Lung (tissue), 12 donors: ENCODE measurements at regions not wholly inside any gene's neighbourhood (a gene's known extent, or its start where the extent isn't known, plus 50 kb on each side); places are given as distances from the start of the nearest gene placed in this dataset. TPM values are rescaled to one million over a fixed set of nuclear protein-coding genes. Genes with fewer than 3 reads are reported as not detected.

Experiments
- ATAC-seq: fragments of 200-7000 bp; cut with Tn5 transposase; one replicate; pipeline ENCODE4 v1.9.1; 2020; ENCODE audit warnings: moderate number of reproducible peaks; ENCODE audit not compliant: insufficient read depth, low FRiP score
- DNase-seq, 3 donors: peaks; one replicate each; pipeline ENCODE4 v3.0.0-alpha.2; 2013 to 2017
- H3K27ac ChIP-seq, 2 donors: one replicate each; pipeline ENCODE4 v1.5.1; 2013; ENCODE audit warnings: mild to moderate bottlenecking in 2 of 2, moderate library complexity in 2 of 2, control low read depth in 1 of 2, inconsistent platforms in 1 of 2, low read depth in 1 of 2, low read length in 1 of 2
- H3K27me3 ChIP-seq, 3 donors: one replicate each; pipeline ENCODE4 v1.5.1; 2013; ENCODE audit warnings: low read length in 2 of 3; ENCODE audit not compliant: control insufficient read depth in 3 of 3, insufficient read depth in 3 of 3
- H3K36me3 ChIP-seq, 4 donors: one replicate each; pipeline ENCODE4 v1.5.1; 2013; ENCODE audit warnings: low read length in 4 of 4, mild to moderate bottlenecking in 1 of 4, moderate library complexity in 1 of 4; ENCODE audit not compliant: control insufficient read depth in 4 of 4, insufficient read depth in 4 of 4
- H3K4me1 ChIP-seq, 5 donors: one replicate each; pipeline ENCODE4 v1.5.1; 2013; ENCODE audit warnings: low read length in 5 of 5, mild to moderate bottlenecking in 2 of 5, moderate library complexity in 1 of 5; ENCODE audit not compliant: control insufficient read depth in 5 of 5, insufficient read depth in 5 of 5
- H3K4me3 ChIP-seq: one replicate; pipeline ENCODE4 v1.5.1; 2013; ENCODE audit warnings: mild to moderate bottlenecking, control low read depth, moderate library complexity
- H3K9ac ChIP-seq, 2 donors: one replicate each; pipeline ENCODE4 v1.5.1; 2013; ENCODE audit warnings: low read length in 2 of 2, control low read depth in 1 of 2; ENCODE audit not compliant: insufficient read depth in 1 of 2
- H3K9me3 ChIP-seq, 4 donors: one replicate each; pipeline ENCODE4 v1.5.1; 2013; ENCODE audit warnings: low read length in 3 of 4, mild to moderate bottlenecking in 1 of 4, moderate library complexity in 1 of 4; ENCODE audit not compliant: control insufficient read depth in 4 of 4, insufficient read depth in 3 of 4
- WGBS, 2 donors: extraction: QIAGEN DNeasy Blood & Tissue Kit; methylation state at CpG; one replicate each; pipeline ENCODE4 v1.1.7; 2013; 5-methylcytosine and 5-hydroxymethylcytosine counted together
- small RNA-seq: library from RNA; depleted of rRNA; stranded (forward); fragments of <200 nt; gene quantifications from one replicate; pipeline ENCODE3, GENCODE V24; 2014; ENCODE audit warnings: low replicate concordance
- TF ChIP-seq, protein P1 (sequence below): IDR thresholded peaks from 2 replicates; pipeline ENCODE4 v1.5.1; 2012; ENCODE audit warnings: mild to moderate bottlenecking; ENCODE audit errors: control extremely low read depth, extremely low read depth
- donor health status: control.
- donor health status: control.
- donor health status: Bipolar disorder and iron deficiency.
- donor health status: healthy.
- donor health status: DM: yes; HTN: yes; CAD: no.

DNA sequence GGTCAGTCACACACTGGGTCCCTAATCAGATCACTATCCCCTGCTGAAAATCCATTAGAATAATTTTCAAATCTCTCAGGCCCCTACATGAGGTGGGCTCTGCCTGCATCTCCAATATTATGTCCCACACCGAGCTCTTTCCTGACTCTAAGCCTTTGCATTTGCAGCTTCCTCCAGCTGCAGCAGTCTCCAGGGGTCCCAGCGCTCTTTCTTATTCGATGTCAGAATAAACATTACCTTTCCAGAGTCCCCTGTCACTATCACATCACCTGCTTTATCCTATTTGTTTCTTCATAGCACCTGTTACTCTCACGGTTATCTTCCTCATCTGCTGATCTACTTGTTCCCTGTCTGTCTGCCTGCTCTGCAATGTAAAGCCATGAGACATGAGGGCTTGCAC lies 57.3 kb upstream of the MON1B start:
- H3K36me3 ChIP-seq: no peaks in the 10 kb centered on the region
- H3K27me3 ChIP-seq: no peaks in the 10 kb centered on the region
- no peak for ATAC-seq
- 70 to 74% methylated on average over 4 of the region's 4 CpGs for WGBS, 2 donors
- no peaks in the 10 kb centered on the region for H3K4me1 ChIP-seq
- H3K9ac ChIP-seq: no peak overlapping the region
- no peak overlapping the region for H3K4me3 ChIP-seq
- no peak overlapping the region for H3K27ac ChIP-seq
- DNase-seq: no peak
- TF ChIP-seq, protein P1, sequence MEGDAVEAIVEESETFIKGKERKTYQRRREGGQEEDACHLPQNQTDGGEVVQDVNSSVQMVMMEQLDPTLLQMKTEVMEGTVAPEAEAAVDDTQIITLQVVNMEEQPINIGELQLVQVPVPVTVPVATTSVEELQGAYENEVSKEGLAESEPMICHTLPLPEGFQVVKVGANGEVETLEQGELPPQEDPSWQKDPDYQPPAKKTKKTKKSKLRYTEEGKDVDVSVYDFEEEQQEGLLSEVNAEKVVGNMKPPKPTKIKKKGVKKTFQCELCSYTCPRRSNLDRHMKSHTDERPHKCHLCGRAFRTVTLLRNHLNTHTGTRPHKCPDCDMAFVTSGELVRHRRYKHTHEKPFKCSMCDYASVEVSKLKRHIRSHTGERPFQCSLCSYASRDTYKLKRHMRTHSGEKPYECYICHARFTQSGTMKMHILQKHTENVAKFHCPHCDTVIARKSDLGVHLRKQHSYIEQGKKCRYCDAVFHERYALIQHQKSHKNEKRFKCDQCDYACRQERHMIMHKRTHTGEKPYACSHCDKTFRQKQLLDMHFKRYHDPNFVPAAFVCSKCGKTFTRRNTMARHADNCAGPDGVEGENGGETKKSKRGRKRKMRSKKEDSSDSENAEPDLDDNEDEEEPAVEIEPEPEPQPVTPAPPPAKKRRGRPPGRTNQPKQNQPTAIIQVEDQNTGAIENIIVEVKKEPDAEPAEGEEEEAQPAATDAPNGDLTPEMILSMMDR: no peak
- no peaks in the 10 kb centered on the region for H3K9me3 ChIP-seq

DNA sequence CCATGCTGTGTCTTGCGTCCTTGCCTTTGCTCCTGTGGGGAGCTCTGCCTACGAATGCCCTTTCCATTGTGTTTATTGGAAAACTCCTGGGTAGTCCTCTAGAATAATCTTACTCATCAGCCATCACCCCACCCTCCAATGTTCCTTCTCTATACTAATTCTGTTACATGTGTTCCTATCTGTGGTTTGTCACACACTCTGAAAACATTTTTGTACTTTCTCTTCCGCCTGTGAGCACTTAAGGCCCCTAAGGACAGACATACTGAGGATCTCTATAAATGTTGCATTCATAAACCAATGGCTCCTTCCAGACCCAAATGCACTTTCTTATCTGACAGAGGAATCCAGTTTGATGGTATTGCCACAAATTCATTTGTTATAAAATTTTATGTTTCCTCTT lies 53.9 kb upstream of the MON1B start:
- H3K27ac ChIP-seq: no peak overlapping the region
- 84 to 93% methylated on average over 3 of the region's 3 CpGs for WGBS, 2 donors
- H3K36me3 ChIP-seq: no peaks in the 10 kb centered on the region
- ATAC-seq (no peak), DNase-seq (no peak)
- H3K4me3 ChIP-seq: no peak overlapping the region
- H3K9me3 ChIP-seq: no peaks in the 10 kb centered on the region
- H3K27me3 ChIP-seq: no peaks in the 10 kb centered on the region
- H3K4me1 ChIP-seq: no peaks in the 10 kb centered on the region
- no peak overlapping the region for H3K9ac ChIP-seq
- TF ChIP-seq, protein P1: no peak

Small RNA genes in the stretch of these regions (small RNA-seq; reads per million reads assigned to genes)
- gene MIR4719: not detected
